H1 (cell line): ENCODE measurements at regions not wholly inside any gene's neighbourhood (a gene's known extent, or its start where the extent isn't known, plus 50 kb on each side); places are given as distances from the start of the nearest gene placed in this dataset.

Experiments
- BRCA1 ChIP-seq: IDR thresholded peaks from 2 replicates; pipeline ENCODE4 v1.6.1; 2012; ENCODE audit warnings: low read depth, low read length, improper control_type of control experiment
- HDAC6 ChIP-seq: IDR thresholded peaks from one replicate; pipeline ENCODE4 v1.7.1; 2012; ENCODE audit warnings: low read depth, mild to moderate bottlenecking, inconsistent platforms, low read length, moderate library complexity
- POLR2A ChIP-seq, 2 experiments: IDR thresholded peaks; 1 replicate in 1 of 2; 2 replicates in 1 of 2; pipeline ENCODE4 v1.6.1; 2011; ENCODE audit warnings: low read depth in 2 of 2, low read length in 2 of 2, mild to moderate bottlenecking in 2 of 2; ENCODE audit errors: control extremely low read depth in 1 of 2
- RFX5 ChIP-seq: IDR thresholded peaks from 2 replicates; pipeline ENCODE4 v1.6.1; 2011; ENCODE audit warnings: low read depth, low read length, improper control_type of control experiment, borderline replicate concordance
- TF ChIP-seq, protein P1 (sequence below): IDR thresholded peaks from 2 replicates; pipeline ENCODE4 v1.6.1; 2011; ENCODE audit warnings: low read depth, mild to moderate bottlenecking, low read length; ENCODE audit not compliant: insufficient read depth
- TF ChIP-seq, protein P2 (sequence below), 3 experiments: IDR thresholded peaks; 1 replicate in 2 of 3; 2 replicates in 1 of 3; pipeline versions ENCODE4 v1.5.1 to v1.6.1; 2011; ENCODE audit warnings: low read length in 3 of 3, mild to moderate bottlenecking in 3 of 3, inconsistent platforms in 2 of 3, low read depth in 1 of 3, moderate library complexity in 1 of 3; ENCODE audit not compliant: insufficient read depth in 1 of 3; ENCODE audit errors: control extremely low read depth in 1 of 3

DNA sequence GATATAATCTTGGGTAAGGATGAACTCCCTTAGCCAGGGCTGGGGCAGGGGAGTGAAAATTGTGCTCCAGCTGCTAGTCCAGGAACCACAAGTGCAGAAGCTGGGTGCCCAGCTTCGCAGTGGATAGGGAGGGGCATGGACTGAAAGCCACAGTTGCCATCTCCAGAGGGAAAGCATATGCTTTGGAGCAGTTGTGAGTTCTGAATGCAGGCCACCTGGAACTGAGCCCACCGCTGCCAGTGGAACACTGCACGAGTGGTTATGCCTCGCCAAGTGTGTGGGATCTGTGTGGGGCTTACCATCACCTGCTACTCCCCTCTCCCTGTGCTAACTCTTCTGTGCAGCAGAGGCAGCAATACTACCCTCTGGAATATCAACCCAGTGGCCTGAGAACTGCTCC, 158.4 kb upstream of the DPT start:
- TF ChIP-seq, protein P1, sequence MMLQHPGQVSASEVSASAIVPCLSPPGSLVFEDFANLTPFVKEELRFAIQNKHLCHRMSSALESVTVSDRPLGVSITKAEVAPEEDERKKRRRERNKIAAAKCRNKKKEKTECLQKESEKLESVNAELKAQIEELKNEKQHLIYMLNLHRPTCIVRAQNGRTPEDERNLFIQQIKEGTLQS = no peak
- TF ChIP-seq POLR2A (IDR thresholded peaks at IDR 0.05; ENCODE audit: control extremely low read depth in 1 of 2, low read depth in 2 of 2, low read length in 2 of 2) = no peak
- TF ChIP-seq, protein P2, sequence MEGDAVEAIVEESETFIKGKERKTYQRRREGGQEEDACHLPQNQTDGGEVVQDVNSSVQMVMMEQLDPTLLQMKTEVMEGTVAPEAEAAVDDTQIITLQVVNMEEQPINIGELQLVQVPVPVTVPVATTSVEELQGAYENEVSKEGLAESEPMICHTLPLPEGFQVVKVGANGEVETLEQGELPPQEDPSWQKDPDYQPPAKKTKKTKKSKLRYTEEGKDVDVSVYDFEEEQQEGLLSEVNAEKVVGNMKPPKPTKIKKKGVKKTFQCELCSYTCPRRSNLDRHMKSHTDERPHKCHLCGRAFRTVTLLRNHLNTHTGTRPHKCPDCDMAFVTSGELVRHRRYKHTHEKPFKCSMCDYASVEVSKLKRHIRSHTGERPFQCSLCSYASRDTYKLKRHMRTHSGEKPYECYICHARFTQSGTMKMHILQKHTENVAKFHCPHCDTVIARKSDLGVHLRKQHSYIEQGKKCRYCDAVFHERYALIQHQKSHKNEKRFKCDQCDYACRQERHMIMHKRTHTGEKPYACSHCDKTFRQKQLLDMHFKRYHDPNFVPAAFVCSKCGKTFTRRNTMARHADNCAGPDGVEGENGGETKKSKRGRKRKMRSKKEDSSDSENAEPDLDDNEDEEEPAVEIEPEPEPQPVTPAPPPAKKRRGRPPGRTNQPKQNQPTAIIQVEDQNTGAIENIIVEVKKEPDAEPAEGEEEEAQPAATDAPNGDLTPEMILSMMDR (IDR thresholded peaks at IDR 0.05; ENCODE audit: control extremely low read depth in 1 of 3, insufficient read depth in 1 of 3, low read depth in 1 of 3, low read length in 3 of 3) = no peak
- no peak for TF ChIP-seq RFX5
- no peak for TF ChIP-seq HDAC6
- TF ChIP-seq BRCA1 = no peak
